ENCODE measurements at regions not wholly inside any gene's neighbourhood (a gene's known extent, or its start where the extent isn't known, plus 50 kb on each side); places are given as distances from the start of the nearest gene placed in this dataset.

DNA sequence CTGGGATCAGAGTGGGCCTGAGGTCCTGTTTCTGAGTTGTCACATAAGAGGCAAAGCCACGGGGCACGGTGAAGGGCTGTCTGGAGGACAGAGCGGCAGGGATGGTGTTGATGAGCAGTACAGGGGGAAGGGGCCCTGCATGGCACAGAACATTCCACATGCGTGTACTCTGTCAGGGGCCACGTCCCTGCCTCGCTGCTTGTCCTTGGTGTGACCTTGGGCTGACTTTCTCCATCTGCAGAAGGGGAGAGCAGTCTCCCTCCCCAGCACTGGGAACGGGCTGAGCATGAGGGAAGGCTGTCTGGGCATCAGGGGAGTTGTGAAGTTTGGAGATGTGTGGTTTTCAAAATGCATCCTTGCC is 71.5 kb upstream of the GSE1 start:
- DNase-seq (ENCODE audit: low read depth in 3 of 3), result no peak

DNA sequence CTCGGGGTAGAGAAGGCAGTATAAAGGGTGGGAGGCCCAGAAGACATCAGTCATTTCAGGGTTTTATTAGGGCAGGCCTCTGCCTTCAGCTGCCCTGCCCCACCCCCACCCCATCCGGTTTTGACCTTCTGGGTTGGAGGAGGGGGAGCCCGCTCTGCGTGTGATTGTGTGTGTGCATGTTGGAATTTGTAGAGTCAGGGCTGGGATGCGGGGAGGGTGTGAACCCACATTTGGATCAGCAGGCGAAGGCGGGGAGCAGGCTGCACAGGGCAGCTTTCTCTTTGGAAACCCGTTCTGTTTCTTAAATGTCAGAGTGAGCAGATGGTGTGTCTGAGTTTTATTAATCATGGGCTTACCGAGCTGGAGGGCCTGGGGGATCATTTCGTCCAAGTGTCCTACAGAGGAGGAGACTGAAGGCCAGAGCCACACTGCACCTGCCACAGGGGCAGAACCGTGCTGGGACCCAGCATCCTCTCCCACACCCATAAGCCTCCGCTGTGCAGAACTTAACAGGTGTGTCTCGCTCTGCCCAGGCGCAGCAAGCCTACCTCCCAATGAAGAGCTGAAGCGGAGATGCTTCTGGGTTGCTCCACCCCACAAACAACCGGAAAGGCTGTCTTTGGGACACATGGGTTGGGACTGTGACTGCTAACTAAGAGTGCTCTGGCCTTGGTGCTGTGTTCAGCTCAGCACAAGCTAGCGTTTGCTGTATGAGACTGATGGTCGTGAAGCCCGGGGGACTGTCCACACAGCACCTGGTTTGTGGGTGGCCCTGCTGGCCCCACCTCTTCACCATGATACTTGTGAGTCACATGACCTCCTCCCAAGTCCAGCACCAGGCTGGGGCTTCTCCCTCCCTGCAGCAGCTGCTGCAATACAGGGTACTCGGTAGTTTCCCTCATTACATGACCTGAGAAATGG is 70.9 kb upstream of the GSE1 start:
- no peak for DNase-seq (ENCODE audit: low read depth in 3 of 3)

DNA sequence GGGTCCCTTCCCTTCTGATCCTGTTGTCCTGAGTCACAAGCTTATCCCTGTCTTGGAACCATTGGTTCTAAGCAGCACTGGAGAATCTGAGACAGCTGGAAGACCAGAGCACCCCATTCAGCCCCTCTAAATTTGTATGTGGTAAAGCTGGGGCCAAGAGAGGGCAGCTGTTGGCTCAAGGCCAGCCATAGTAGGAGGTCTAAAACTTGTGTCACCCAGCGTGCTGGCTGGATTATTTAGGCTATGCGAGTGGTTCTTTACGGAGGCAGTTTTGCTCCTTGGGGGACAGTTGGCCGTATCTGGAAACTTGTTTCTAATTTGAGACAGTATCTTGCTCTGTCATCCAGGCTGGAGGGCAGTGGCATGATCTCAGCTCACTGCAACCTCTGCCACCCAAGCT is 69.6 kb upstream of the GSE1 start:
- DNase-seq (ENCODE audit: low read depth in 3 of 3), result no peak

DNA sequence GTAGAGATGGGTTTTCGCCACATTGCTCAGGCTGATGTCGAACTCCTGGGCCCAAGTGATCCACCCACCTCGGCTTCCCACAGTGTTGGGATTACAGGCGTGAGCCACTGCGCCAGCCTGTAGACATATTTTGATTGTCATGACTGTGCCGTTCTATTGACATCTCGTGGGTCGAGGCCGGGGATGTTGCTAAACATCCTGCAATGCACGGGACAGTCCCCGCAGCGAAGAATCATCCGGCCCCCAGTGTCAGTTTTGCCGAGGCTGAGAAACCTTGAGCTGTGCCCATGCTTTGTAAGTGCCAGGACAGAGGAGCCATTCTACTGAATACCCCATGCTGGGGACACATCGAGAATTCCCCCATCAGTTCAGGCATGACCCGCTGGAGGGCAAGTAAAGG is 69.1 kb upstream of the GSE1 start:
- DNase-seq (ENCODE audit: low read depth in 3 of 3), result no peak

DNA sequence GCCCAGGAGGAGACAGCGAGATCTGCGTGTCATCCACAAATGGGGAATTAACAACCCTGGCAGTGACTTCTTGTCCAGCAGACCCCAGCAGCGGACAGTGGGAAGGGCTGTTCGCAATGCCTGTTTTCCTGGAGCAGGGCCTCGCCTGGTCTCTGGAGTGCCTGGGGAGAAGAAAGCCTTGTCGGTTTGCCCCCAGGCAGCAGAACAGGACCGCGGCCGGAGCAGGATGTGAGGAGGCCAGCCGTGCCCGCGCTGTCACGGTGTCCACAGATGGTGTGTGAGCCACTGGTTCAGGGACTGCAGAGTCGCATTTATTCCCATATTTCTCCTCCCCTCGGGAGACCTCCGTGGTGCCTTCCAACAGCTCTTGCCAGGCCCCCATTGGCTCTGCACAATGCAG is 68.5 kb upstream of the GSE1 start:
- DNase-seq (ENCODE audit: low read depth in 3 of 3), result no peak

DNA sequence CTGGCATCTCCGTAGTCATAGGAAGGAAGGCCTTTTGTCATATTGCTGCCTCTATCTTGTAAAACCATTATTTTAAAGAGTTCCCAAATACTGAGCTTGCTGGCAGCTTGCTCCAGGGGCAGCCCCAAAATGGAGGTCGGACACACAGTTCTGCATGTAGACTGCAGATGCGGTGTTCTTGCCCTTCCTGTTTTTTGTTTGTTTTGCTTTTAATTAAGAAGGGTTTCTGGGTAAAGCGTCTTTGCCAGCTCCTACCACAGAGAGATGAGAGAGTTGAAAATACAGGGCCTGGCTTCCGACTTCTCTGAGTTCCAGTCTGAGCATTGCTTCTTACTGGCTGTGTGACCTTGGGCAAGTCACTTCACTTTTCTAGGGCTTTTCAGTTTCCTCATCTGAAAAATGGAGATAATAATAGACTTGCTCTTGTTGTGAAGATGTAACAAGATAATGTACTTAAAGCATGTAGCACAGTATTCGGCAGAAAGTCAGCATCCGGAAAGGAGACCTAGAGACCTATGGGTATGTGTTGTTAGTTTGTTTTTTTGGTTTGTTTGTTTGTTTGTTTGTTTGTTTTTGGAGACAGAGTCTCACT is 67.8 kb upstream of the GSE1 start:
- DNase-seq (ENCODE audit: low read depth in 3 of 3), result no peak

DNA sequence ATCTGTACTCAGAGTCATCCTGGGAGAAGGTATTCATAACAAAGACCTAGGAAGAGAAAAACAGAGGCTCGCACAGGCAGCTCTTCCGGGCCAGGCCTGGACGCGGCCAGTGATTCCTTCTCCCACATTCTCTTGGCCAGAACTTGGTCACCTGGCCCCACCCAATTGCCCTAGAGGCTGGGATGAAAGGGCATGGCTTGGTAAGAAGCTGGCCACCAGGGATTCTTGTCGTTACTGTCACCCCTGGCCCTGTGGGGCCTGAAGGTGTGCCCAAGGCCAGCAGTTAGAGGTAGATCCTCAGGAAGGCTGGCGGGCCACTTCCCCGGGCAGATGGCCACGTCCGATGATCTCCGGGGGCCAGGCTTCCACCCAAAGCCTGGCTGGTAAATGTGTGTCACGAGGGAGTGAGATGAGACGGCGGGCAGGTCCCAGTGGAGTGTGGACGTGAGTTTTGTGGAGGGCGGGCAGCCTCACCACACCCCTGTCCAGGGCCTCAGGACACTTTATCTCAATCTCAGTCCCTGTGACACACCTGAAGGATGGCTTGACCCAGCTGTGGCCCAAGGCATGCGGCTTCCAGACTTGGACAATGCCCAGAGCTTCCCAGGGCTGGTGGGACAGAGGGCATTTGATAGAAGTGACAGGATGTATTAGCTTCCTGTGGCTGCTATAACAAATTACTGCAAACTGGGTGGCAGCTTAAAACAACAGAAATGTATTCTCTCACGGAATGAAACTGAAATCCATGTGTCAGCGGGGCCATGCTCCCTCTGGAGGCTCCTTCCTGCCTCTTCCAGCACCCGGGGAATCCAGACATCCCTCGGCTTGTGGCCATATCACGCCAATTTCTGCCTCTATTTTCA is 66.3 kb upstream of the GSE1 start:
- DNase-seq (ENCODE audit: low read depth in 3 of 3), result no peak

DNA sequence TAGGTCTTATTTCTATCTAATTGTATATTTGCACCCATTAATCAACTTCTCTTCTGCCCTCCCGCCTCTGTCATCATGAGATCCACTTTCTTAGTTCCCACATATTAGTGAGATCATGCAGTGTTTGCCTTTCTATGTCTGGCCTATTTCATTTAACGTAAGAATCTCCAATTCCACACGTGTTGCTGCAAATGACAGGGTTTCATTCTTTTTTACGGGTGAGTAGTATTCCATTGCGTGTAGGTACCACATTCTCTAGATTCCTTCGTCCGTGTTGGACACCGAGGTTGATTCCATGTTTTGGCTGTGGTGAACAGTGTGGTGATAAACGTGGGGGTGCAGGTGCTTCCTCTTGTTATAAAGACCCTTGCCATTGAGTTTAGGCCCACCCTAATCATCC is 64.7 kb upstream of the GSE1 start:
- DNase-seq (ENCODE audit: low read depth in 3 of 3), result no peak

DNA sequence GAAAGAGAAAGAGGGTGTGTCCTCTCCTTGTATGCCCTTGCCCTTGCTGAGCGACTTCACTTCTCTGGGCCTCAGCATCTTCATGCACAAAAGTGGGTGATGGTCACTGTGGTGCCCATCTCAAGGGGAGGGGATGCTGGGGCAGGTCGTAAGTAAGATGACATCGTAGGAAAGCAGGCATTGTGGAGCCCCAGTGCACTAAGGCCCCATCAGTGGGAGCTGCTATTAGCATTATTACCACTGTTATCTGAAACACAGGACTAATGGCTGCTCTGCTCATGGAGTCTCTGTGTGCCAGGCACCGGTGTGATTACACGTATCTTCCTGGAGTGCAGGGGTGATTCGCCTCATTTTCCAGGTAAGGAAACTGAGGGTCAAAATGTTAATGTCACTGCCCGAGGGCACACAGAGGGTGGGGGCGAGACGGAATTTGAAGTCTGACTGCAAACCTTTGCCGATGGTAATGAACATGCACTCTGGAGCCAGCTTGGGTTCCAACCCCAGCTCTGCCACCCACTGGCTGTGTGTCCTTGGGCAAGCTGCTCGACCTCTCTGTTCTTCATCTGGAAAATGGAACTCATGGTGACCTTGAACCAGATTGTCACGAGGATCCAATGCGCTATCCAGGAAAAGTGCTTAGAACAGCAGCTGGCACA is 63.2 kb upstream of the GSE1 start:
- DNase-seq (ENCODE audit: low read depth in 3 of 3), result no peak

DNA sequence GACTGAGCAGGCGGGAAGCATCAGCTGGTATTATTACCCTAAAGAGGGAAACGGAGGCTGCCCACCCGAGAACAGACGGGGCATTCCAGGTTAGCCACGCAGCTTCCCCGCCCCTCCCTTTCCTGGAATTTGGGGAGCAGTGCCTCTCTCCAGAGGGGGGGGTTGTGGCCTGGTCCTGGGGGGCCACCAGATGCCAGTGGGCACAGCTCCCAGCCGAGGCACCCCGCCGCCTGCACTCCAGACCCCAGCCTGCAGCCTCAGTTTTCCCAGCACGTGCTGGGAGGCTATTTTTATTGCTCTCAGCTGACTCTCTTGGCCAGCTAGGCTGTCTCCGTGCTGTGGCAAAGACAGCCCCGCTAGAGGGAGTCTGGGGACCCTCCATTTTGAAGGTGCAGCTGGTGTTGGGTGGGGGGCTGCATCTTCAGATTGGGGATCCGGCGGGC is 62.7 kb upstream of the GSE1 start:
- no peak for DNase-seq (ENCODE audit: low read depth in 3 of 3)

DNA sequence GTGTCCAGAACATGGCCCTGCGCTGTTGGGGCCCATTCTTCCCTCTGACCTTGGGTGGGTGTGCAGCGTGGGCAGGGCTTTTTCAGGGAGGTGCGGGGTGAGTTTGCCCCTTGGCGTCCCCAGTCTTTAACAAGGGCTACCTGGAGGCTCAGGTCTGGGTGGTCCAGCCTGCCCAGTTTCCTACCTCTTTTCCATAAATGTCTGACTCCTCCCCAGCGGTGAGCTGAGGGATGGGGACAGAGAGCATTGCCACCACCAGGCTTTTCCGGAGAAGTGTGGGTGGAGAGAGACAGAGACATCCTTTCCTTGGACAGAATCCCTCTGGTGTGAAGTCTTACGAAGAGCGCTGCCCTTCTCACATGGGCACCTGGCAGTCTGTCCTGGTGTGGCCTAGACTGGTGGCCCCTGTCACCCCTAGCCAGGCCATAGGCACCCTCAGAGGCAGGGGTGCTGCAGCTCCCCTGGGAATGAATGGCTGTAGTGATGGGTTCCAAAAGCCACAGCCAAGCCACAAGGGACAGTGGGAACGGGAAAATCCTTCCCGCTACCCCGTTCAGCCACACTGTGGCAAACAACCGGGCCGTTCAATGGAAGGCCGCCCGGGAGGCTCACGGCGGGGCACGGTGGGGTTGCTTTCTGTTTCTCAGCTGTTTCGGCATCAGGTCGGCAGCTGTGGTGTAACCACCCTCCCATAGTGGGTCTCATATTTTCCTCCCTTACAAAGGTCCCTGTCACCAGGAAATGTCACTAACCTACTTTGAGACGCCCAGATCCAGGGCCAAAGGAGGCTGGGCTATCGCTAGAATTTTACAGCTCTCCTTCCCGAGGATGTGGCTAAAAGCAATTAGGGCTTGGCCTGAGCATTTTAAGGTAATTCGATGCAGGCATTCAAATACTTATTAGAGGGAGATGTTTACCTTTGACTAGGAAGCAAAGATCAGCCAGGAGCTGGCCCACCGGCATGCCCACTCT is 61.9 kb upstream of the GSE1 start:
- no peak for DNase-seq (ENCODE audit: low read depth in 3 of 3)

DNA sequence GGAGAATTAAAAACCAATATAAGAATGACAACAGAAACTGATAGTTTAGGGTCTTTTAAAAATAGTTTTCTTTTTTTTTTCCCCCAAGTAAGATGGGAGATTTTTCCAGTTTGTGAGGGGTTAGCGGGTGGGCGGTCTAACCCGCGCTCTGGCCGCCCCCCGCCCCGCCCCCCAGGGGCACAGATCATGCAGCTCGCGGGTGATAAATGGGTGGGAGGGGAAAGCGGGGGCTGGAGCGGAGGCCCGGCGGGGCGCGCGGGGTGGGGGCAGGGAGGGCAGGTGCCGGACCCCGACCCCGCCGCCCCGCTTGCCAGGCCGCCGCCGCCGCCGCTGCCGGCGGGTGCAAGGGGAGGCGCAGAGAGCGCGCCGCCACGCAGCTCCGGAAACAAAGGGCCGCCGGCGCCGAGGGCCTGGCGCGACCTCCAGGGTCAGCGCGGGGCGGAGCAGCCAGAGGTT is 60.1 kb upstream of the GSE1 start:
- DNase-seq (ENCODE audit: low read depth in 3 of 3), result no peak

DNA sequence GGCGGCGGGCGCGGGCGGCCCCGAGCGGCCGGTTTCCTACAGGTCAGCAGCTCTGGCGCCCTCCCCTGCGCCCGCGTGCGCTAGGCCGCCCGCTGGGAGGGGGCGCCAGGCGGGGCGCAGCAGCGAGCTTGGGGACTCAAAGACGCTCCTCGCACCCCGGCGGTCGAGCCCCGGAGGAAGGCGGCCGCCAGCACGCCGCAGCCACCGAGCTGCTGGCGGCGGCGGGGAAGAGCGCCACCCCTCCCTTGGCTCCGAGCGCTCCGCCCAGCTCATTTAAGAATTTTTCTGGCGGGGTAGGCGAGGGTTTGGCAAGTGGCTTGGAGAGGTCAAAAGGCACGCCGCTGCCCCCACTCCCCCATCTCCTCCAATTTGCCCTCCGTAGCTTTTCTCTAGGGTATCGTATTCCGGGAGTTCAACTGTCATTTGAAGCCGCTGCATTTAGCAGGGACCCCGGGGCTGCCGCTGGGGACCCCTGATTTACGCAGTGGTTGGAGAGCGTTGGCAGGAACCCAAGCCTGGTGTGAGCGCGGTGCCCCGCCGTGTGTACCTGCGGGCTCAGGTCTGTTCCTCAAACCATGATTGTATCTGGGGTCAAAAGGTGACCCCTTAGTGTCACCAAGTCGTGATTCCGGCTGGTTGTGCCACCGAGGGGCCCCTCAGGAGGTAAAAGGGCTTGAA is 59.5 kb upstream of the GSE1 start:
- DNase-seq (ENCODE audit: low read depth in 3 of 3), result peak in 1 of 3 experiments; percentile 20

DNA sequence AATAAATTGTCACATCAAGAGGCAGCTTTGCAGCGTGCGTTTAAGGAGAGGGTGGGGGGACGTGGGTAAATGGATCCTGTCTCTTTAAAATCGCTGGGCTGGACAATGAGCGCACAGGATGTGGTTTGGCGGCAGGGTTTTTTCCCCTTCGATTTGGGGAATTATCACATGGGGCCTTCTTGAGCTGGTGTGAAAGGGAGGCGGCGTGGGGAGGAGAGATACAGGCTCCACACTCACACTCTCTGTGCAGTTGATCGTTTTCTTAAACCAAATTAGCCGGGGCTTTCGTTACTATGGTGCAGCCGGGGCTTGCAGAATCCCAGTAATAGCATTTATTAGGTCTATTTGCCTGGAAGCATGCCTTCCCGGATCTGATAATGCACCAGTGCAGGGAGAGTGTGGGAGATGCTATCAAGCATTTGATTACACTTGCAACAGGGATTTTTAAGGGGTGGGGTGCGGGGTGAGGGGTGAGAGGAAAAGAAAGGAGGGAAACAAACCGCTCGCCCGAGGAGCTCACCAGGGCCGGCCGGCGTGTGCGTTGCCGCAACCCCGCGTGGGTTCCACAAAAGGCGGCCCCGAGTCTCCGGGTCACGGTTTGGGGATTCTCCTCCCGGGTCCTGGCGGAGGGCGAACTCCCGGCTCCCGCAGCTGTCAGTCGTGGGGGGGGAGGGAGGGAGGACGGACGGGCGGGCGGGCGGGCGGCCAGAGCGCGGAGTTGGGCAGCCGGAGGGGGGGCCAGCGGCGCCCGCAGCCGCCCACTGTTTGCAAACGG is 58.8 kb upstream of the GSE1 start:
- DNase-seq (ENCODE audit: low read depth in 3 of 3), result peak; percentile 35 to 55 (median 43)

DNA sequence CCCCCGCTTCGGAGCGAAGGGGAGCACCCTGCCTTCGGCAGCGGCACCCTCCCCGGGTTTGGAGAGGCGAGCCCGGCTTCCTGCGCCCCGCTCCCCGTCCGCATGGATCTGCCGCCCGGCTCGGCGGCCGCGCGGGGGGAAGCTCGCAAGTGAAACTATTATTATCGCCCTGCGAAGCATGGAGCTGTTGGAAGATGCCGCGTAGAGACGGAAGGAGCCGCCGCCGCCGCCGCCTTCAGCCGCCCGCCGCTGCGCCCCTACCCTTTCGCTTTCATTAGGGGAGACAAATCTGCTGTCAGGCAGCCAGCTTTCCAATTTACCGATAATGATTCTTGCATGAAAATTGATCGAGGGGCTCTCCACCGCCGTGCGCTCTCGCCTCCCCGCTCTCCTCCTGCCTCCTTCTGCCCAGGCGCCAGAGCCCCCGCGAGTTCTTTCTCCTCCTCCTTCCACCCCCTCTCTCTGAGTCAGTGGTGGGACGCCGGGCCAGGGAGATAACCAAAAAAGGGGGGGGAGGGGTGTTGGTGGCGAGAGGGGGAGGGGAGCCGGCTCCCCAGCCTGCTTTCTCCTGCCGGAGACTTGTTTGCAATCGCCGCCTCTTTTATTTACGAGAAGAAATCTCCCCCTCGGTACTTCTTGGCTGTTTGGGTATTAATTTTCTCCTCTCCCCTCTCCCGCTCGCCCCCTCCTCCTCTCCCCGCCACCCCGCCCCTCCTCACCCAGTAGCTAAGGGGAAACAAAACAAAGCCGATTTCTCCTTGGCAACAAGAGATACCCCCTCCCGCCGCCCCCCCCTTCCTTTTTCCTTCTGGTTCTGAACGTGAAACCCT is 58.0 kb upstream of the GSE1 start:
- peak; percentile 38 to 57 (median 46) for DNase-seq (ENCODE audit: low read depth in 3 of 3)

DNA sequence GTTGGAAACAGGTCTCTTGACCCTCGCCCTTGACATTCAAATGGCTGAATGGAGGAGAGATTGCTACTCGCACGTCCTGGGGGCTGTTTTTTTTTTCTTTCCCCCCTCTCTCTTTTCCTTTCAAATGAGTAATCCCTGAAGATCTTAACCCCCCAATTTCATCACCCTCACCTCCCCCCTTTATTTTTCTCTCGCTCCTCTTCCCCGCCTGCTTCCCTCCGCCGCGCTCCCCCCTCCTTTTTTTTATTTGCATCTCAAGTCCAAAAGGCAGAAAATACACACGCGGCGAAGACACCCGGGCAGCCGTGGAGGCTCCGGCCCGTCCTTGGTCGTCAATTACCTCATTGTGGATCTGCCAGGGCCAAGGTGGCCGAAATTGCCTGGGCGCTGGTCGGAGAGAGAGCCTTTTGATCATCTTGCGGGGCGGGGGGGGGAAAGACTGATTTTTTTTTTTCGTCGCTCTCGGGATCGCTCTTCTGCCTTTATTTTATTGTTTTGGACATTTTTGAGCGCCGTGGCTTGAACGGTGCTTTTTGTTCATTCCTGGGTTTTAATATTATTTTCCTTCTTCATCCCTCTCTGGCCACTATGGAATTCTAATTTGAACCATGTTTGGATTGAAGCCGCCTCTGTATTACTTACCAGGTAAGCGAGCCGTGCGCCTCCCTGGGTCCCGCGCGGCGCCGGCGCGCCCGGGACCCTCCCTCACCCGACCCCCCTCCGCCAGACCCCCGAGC is 57.2 kb upstream of the GSE1 start:
- no peak for DNase-seq (ENCODE audit: low read depth in 3 of 3)

DNA sequence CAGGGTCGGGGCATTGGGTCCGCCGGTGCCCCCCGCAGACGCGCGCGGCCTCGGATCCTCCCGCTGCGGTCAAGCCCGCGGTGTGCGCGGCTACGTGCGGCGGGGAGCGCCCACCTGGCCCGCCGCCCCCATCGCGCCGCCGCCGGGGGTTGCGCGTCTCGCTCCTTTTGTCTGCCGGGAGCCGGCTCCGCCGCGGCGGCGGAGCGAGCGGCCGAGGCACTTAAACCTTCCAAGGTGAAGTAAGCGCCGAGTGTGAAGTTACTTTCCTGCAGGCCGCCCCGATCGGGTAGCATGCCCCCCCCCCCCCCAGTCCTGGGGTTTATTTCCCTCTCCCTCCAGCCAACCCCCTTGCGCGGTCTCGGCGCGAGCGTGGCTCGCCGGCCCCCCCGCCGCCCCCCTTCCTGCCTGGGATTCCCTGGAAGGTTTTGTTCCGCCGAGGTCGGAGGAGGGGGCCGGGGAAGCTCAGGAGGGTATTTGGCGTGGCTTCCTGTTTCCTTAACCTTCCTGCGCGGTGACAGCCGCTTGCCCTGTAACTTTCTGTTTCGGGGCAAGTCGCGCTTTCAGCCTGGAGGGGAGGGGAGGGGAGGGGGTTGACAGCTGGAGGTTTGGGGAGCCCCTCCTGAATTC is 56.6 kb upstream of the GSE1 start:
- DNase-seq (ENCODE audit: low read depth in 3 of 3), result peak; percentile 30 to 55 (median 41)

Data from stimulated activated CD4-positive, alpha-beta T cell treated with anti-CD3 and anti-CD28 coated beads, TNF-alpha, amount 100 ng/mL, for 4 hours (primary cell).